GM23338 (cell line): ENCODE measurements at regions not wholly inside any gene's neighbourhood (a gene's known extent, or its start where the extent isn't known, plus 50 kb on each side); places are given as distances from the start of the nearest gene placed in this dataset.

Experiments
- ATAC-seq: fragments of 200-7000 bp; cut with Tn5 transposase; 3 replicates; pipeline ENCODE4 v1.9.1; 2020
- DNase-seq: peaks from one replicate; pipeline ENCODE4 v3.0.0-alpha.2; 2015; ENCODE audit warnings: low spot score
- H2AFZ ChIP-seq: fragments of 200-600 bp; sonication (generic); 2 replicates; pipeline ENCODE4 v1.8.0; 2016; ENCODE audit warnings: antibody characterized with exemption, mild to moderate bottlenecking, moderate library complexity
- H3F3A ChIP-seq: fragments of 200-600 bp; sonication (generic); replicated peaks from 2 replicates; pipeline ENCODE4 v1.8.0; 2017; ENCODE audit warnings: antibody characterized with exemption, mixed run types, low read depth
- H3K27ac ChIP-seq: fragments of 200-600 bp; sonication (generic); 2 replicates; pipeline ENCODE4 v1.6.1; 2016; ENCODE audit warnings: low read depth
- H3K27me3 ChIP-seq: fragments of 200-600 bp; sonication (generic); 2 replicates; pipeline ENCODE4 v1.8.0; 2016; ENCODE audit warnings: mild to moderate bottlenecking, mixed run types, moderate library complexity; ENCODE audit not compliant: insufficient read depth
- H3K36me3 ChIP-seq: fragments of 200-600 bp; sonication (generic); 2 replicates; pipeline ENCODE4 v1.8.0; 2016; ENCODE audit warnings: mild to moderate bottlenecking; ENCODE audit not compliant: insufficient read depth
- H3K4me1 ChIP-seq: fragments of 200-600 bp; sonication (generic); 2 replicates; pipeline ENCODE4 v1.8.0; 2016; ENCODE audit warnings: mild to moderate bottlenecking, moderate library complexity; ENCODE audit not compliant: insufficient read depth
- H3K4me2 ChIP-seq: fragments of 200-600 bp; sonication (generic); 2 replicates; pipeline ENCODE4 v1.7.1; 2017; ENCODE audit warnings: mixed run types
- H3K4me3 ChIP-seq: fragments of 200-600 bp; sonication (generic); 2 replicates; pipeline ENCODE4 v1.6.1; 2016; ENCODE audit warnings: mixed run types
- H3K79me2 ChIP-seq: fragments of 200-600 bp; sonication (generic); replicated peaks from 2 replicates; pipeline ENCODE4 v1.8.0; 2017; ENCODE audit warnings: mild to moderate bottlenecking; ENCODE audit not compliant: insufficient read depth
- H3K9me2 ChIP-seq: fragments of 200-600 bp; sonication (generic); 2 replicates; pipeline ENCODE4 v1.8.0; 2017; ENCODE audit not compliant: insufficient read depth
- H4K20me1 ChIP-seq: fragments of 200-600 bp; sonication (generic); replicated peaks from 2 replicates; pipeline ENCODE4 v1.8.0; 2017; ENCODE audit warnings: mild to moderate bottlenecking; ENCODE audit not compliant: insufficient read depth
- H3K27ac Mint-ChIP-seq: 2 replicates; pipeline ENCODE4 v1.8.0; 2020; ENCODE audit warnings: inconsistent platforms, mild to moderate bottlenecking, moderate library complexity, mixed read lengths
- H3K27me3 Mint-ChIP-seq: 3 replicates; pipeline ENCODE4 v1.8.0; 2022; ENCODE audit warnings: low read depth, mild to moderate bottlenecking, moderate library complexity, mixed read lengths, inconsistent platforms; ENCODE audit not compliant: insufficient read depth, poor library complexity
- H3K36me3 Mint-ChIP-seq: 3 replicates; pipeline ENCODE4 v1.8.0; 2021; ENCODE audit warnings: low read depth, mild to moderate bottlenecking, inconsistent platforms, moderate library complexity, mixed read lengths
- H3K4me1 Mint-ChIP-seq: 3 replicates; pipeline ENCODE4 v1.8.0; 2020; ENCODE audit warnings: mild to moderate bottlenecking, inconsistent platforms, mixed read lengths
- H3K4me3 Mint-ChIP-seq: 3 replicates; pipeline ENCODE4 v1.8.0; 2021; ENCODE audit warnings: moderate library complexity, mild to moderate bottlenecking, inconsistent platforms, mixed read lengths
- H3K9me3 Mint-ChIP-seq: 3 replicates; pipeline ENCODE4 v1.8.0; 2020; ENCODE audit warnings: moderate library complexity, mild to moderate bottlenecking, inconsistent platforms, mixed read lengths
- ETS1 ChIP-seq: IDR thresholded peaks from 2 replicates; pipeline ENCODE4 v1.6.1; 2016; ENCODE audit warnings: antibody characterized with exemption
- EZH2 ChIP-seq: fragments of 200-600 bp; sonication (generic); IDR thresholded peaks from one replicate; pipeline ENCODE4 v1.8.0; 2017; ENCODE audit warnings: antibody characterized with exemption, mild to moderate bottlenecking, low read depth; ENCODE audit not compliant: unreplicated experiment
- POLR2AphosphoS5 ChIP-seq: IDR thresholded peaks from 2 replicates; pipeline ENCODE4 v1.6.1; 2016; ENCODE audit warnings: antibody characterized with exemption, low read depth
- ZNF331 ChIP-seq: fragments of 250-450 bp; sonication (Bioruptor Pico); IDR thresholded peaks from 2 replicates; pipeline ENCODE4 v1.5.0; 2020; ENCODE audit warnings: low read depth, mild to moderate bottlenecking, moderate library complexity
- ZNF462 ChIP-seq: fragments of 250-450 bp; sonication (Bioruptor Pico); IDR thresholded peaks from 2 replicates; pipeline ENCODE4 v1.5.0; 2020; ENCODE audit warnings: mild to moderate bottlenecking, moderate library complexity

GRCh38 chr6:151154418-151154817 is 85.3 kb upstream of the AKAP12 start:
- peaks cover 3% of the 10 kb centered on the region; the same call in 1 of the 3 replicates for H3K4me1 Mint-ChIP-seq
- Histone ChIP-seq H4K20me1 (no peaks in the 10 kb centered on the region), H3K27ac (no peak overlapping the region), H3K27me3 (no peaks in the 10 kb centered on the region), H3K79me2 (no peaks in the 10 kb centered on the region), H3K4me2 (no peak overlapping the region), H3K4me1 (0 out of 2 replicates have a peak, but pooled peaks cover 4% of the 10 kb centered on the region), H2AFZ (no peak overlapping the region), H3F3A (no peaks in the 10 kb centered on the region; the same call in 1 of the 2 replicates), H3K36me3 (no peaks in the 10 kb centered on the region), H3K4me3 (no peak overlapping the region), H3K9me2 (no peaks in the 10 kb centered on the region; the same call in 1 of the 2 replicates)
- peaks cover 4% of the 10 kb centered on the region for H3K27me3 Mint-ChIP-seq
- H3K9me3 Mint-ChIP-seq, result no peaks in the 10 kb centered on the region
- no peaks in the 10 kb centered on the region for H3K36me3 Mint-ChIP-seq
- DNase-seq (no peak), ATAC-seq (no peak)
- H3K4me3 Mint-ChIP-seq, result no peak overlapping the region
- no peak overlapping the region for H3K27ac Mint-ChIP-seq
- TF ChIP-seq ZNF462 (CRISPR knock-in tag) (no peak), ETS1 (no peak)

- no peak overlapping the region for H3K4me3 ChIP-seq
- H3K27ac ChIP-seq, result no peak overlapping the region
- H3K4me3 Mint-ChIP-seq, result no peak overlapping the region
- no peaks in the 10 kb centered on the region for H3K27me3 ChIP-seq
- H3F3A ChIP-seq, result no peaks in the 10 kb centered on the region
- ATAC-seq (no peak), DNase-seq (no peak)
- H4K20me1 ChIP-seq, result no peaks in the 10 kb centered on the region
- H3K4me1 ChIP-seq, result no peaks in the 10 kb centered on the region
- H3K36me3 Mint-ChIP-seq, result no peaks in the 10 kb centered on the region
- no peak overlapping the region for H2AFZ ChIP-seq
- H3K4me1 Mint-ChIP-seq, result no peaks in the 10 kb centered on the region
- peaks cover 4% of the 10 kb centered on the region for H3K27me3 Mint-ChIP-seq
- H3K36me3 ChIP-seq, result no peaks in the 10 kb centered on the region
- H3K9me3 Mint-ChIP-seq, result no peaks in the 10 kb centered on the region
- no peaks in the 10 kb centered on the region; the same call in 1 of the 2 replicates for H3K9me2 ChIP-seq
- H3K79me2 ChIP-seq, result no peaks in the 10 kb centered on the region
- H3K4me2 ChIP-seq, result no peak overlapping the region
- no peak overlapping the region for H3K27ac Mint-ChIP-seq
- TF ChIP-seq POLR2AphosphoS5, result no peak
- TF ChIP-seq EZH2, result no peak
- no peak for TF ChIP-seq ZNF462 (CRISPR knock-in tag)
- no peak for TF ChIP-seq ZNF331 (CRISPR knock-in tag)
These were observed 84.7 kb upstream of the AKAP12 start for GRCh38 chr6:151155095-151155494.
